GM23338 (cell line): ENCODE measurements at regions not wholly inside any gene's neighbourhood (a gene's known extent, or its start where the extent isn't known, plus 50 kb on each side); places are given as distances from the start of the nearest gene placed in this dataset.

Source experiments
- ATAC-seq: fragments of 200-7000 bp; cut with Tn5 transposase; 3 replicates; pipeline ENCODE4 v1.9.1; 2020
- DNase-seq: peaks from one replicate; pipeline ENCODE4 v3.0.0-alpha.2; 2015; ENCODE audit warnings: low spot score
- H2AFZ ChIP-seq: fragments of 200-600 bp; sonication (generic); 2 replicates; pipeline ENCODE4 v1.8.0; 2016; ENCODE audit warnings: antibody characterized with exemption, mild to moderate bottlenecking, moderate library complexity
- H3F3A ChIP-seq: fragments of 200-600 bp; sonication (generic); replicated peaks from 2 replicates; pipeline ENCODE4 v1.8.0; 2017; ENCODE audit warnings: antibody characterized with exemption, mixed run types, low read depth
- H3K27ac ChIP-seq: fragments of 200-600 bp; sonication (generic); 2 replicates; pipeline ENCODE4 v1.6.1; 2016; ENCODE audit warnings: low read depth
- H3K27me3 ChIP-seq: fragments of 200-600 bp; sonication (generic); 2 replicates; pipeline ENCODE4 v1.8.0; 2016; ENCODE audit warnings: mild to moderate bottlenecking, mixed run types, moderate library complexity; ENCODE audit not compliant: insufficient read depth
- H3K36me3 ChIP-seq: fragments of 200-600 bp; sonication (generic); 2 replicates; pipeline ENCODE4 v1.8.0; 2016; ENCODE audit warnings: mild to moderate bottlenecking; ENCODE audit not compliant: insufficient read depth
- H3K4me1 ChIP-seq: fragments of 200-600 bp; sonication (generic); 2 replicates; pipeline ENCODE4 v1.8.0; 2016; ENCODE audit warnings: mild to moderate bottlenecking, moderate library complexity; ENCODE audit not compliant: insufficient read depth
- H3K4me2 ChIP-seq: fragments of 200-600 bp; sonication (generic); 2 replicates; pipeline ENCODE4 v1.7.1; 2017; ENCODE audit warnings: mixed run types
- H3K4me3 ChIP-seq: fragments of 200-600 bp; sonication (generic); 2 replicates; pipeline ENCODE4 v1.6.1; 2016; ENCODE audit warnings: mixed run types
- H3K79me2 ChIP-seq: fragments of 200-600 bp; sonication (generic); replicated peaks from 2 replicates; pipeline ENCODE4 v1.8.0; 2017; ENCODE audit warnings: mild to moderate bottlenecking; ENCODE audit not compliant: insufficient read depth
- H3K9me2 ChIP-seq: fragments of 200-600 bp; sonication (generic); 2 replicates; pipeline ENCODE4 v1.8.0; 2017; ENCODE audit not compliant: insufficient read depth
- H4K20me1 ChIP-seq: fragments of 200-600 bp; sonication (generic); replicated peaks from 2 replicates; pipeline ENCODE4 v1.8.0; 2017; ENCODE audit warnings: mild to moderate bottlenecking; ENCODE audit not compliant: insufficient read depth
- H3K27ac Mint-ChIP-seq: 2 replicates; pipeline ENCODE4 v1.8.0; 2020; ENCODE audit warnings: inconsistent platforms, mild to moderate bottlenecking, moderate library complexity, mixed read lengths
- H3K27me3 Mint-ChIP-seq: 3 replicates; pipeline ENCODE4 v1.8.0; 2022; ENCODE audit warnings: low read depth, mild to moderate bottlenecking, moderate library complexity, mixed read lengths, inconsistent platforms; ENCODE audit not compliant: insufficient read depth, poor library complexity
- H3K36me3 Mint-ChIP-seq: 3 replicates; pipeline ENCODE4 v1.8.0; 2021; ENCODE audit warnings: low read depth, mild to moderate bottlenecking, inconsistent platforms, moderate library complexity, mixed read lengths
- H3K4me1 Mint-ChIP-seq: 3 replicates; pipeline ENCODE4 v1.8.0; 2020; ENCODE audit warnings: mild to moderate bottlenecking, inconsistent platforms, mixed read lengths
- H3K4me3 Mint-ChIP-seq: 3 replicates; pipeline ENCODE4 v1.8.0; 2021; ENCODE audit warnings: moderate library complexity, mild to moderate bottlenecking, inconsistent platforms, mixed read lengths
- H3K9me3 Mint-ChIP-seq: 3 replicates; pipeline ENCODE4 v1.8.0; 2020; ENCODE audit warnings: moderate library complexity, mild to moderate bottlenecking, inconsistent platforms, mixed read lengths
- CREB1 ChIP-seq: fragments of 250-450 bp; sonication (Bioruptor Pico); IDR thresholded peaks from 2 replicates; pipeline ENCODE4 v1.5.0; 2020; ENCODE audit warnings: low read depth, mild to moderate bottlenecking, moderate library complexity
- ETS1 ChIP-seq: IDR thresholded peaks from 2 replicates; pipeline ENCODE4 v1.6.1; 2016; ENCODE audit warnings: antibody characterized with exemption
- EZH2phosphoT487 ChIP-seq: fragments of 200-600 bp; sonication (generic); IDR thresholded peaks from one replicate; pipeline ENCODE4 v1.8.1; 2018; ENCODE audit warnings: antibody characterized with exemption; ENCODE audit not compliant: unreplicated experiment
- JUNB ChIP-seq: IDR thresholded peaks from one replicate; pipeline ENCODE4 v1.6.1; 2016; ENCODE audit warnings: antibody characterized with exemption; ENCODE audit not compliant: unreplicated experiment
- POLR2AphosphoS5 ChIP-seq: IDR thresholded peaks from 2 replicates; pipeline ENCODE4 v1.6.1; 2016; ENCODE audit warnings: antibody characterized with exemption, low read depth
- STAT1 ChIP-seq: IDR thresholded peaks from one replicate; pipeline ENCODE4 v1.6.1; 2016; ENCODE audit warnings: antibody characterized with exemption; ENCODE audit not compliant: unreplicated experiment
- ZNF114 ChIP-seq: fragments of 250-450 bp; sonication (Bioruptor Pico); IDR thresholded peaks from 2 replicates; pipeline ENCODE4 v1.5.0; 2020; ENCODE audit warnings: mild to moderate bottlenecking, moderate library complexity
- TF ChIP-seq, protein P1 (sequence below): IDR thresholded peaks from one replicate; pipeline ENCODE4 v1.6.1; 2018; ENCODE audit warnings: antibody characterized with exemption; ENCODE audit not compliant: unreplicated experiment
- TF ChIP-seq, protein P2 (sequence below), 2 experiments: fragments of 200-600 bp in 1 of 2; sonication (generic) in 1 of 2; conservative IDR thresholded peaks; 2 replicates each; pipeline versions ENCODE4 v1.5.1 to v1.6.1; 2016 to 2017; ENCODE audit warnings: antibody characterized with exemption in 2 of 2, low read depth in 2 of 2, mild to moderate bottlenecking in 2 of 2, moderate library complexity in 1 of 2

DNA sequence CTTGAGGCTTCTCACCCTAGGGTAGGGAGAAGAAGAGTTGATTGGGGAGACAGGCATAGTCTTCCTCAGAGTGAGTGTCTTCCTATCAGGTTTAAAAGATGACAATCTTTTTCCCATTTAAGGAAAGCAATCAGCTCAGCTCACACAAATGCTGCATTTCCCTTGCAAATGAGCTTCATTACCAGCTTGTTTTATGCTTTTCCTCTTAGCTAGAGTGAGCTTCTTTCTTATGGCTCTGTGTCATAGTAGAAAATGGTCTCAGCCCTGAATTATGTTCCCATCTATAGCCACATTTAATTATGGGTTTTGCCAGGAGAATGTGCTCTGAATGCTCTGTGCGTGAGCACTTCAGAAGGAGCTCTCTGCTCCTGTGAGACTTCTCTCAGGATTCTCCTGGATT lies 112.8 kb upstream of the NCK2 start (continued):
- TF ChIP-seq, protein P1, sequence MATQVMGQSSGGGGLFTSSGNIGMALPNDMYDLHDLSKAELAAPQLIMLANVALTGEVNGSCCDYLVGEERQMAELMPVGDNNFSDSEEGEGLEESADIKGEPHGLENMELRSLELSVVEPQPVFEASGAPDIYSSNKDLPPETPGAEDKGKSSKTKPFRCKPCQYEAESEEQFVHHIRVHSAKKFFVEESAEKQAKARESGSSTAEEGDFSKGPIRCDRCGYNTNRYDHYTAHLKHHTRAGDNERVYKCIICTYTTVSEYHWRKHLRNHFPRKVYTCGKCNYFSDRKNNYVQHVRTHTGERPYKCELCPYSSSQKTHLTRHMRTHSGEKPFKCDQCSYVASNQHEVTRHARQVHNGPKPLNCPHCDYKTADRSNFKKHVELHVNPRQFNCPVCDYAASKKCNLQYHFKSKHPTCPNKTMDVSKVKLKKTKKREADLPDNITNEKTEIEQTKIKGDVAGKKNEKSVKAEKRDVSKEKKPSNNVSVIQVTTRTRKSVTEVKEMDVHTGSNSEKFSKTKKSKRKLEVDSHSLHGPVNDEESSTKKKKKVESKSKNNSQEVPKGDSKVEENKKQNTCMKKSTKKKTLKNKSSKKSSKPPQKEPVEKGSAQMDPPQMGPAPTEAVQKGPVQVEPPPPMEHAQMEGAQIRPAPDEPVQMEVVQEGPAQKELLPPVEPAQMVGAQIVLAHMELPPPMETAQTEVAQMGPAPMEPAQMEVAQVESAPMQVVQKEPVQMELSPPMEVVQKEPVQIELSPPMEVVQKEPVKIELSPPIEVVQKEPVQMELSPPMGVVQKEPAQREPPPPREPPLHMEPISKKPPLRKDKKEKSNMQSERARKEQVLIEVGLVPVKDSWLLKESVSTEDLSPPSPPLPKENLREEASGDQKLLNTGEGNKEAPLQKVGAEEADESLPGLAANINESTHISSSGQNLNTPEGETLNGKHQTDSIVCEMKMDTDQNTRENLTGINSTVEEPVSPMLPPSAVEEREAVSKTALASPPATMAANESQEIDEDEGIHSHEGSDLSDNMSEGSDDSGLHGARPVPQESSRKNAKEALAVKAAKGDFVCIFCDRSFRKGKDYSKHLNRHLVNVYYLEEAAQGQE, result no peak
- TF ChIP-seq CREB1 (CRISPR knock-in tag) (no peak), POLR2AphosphoS5 (no peak), ETS1 (no peak), EZH2phosphoT487 (no peak), JUNB (no peak)
- TF ChIP-seq, protein P2, sequence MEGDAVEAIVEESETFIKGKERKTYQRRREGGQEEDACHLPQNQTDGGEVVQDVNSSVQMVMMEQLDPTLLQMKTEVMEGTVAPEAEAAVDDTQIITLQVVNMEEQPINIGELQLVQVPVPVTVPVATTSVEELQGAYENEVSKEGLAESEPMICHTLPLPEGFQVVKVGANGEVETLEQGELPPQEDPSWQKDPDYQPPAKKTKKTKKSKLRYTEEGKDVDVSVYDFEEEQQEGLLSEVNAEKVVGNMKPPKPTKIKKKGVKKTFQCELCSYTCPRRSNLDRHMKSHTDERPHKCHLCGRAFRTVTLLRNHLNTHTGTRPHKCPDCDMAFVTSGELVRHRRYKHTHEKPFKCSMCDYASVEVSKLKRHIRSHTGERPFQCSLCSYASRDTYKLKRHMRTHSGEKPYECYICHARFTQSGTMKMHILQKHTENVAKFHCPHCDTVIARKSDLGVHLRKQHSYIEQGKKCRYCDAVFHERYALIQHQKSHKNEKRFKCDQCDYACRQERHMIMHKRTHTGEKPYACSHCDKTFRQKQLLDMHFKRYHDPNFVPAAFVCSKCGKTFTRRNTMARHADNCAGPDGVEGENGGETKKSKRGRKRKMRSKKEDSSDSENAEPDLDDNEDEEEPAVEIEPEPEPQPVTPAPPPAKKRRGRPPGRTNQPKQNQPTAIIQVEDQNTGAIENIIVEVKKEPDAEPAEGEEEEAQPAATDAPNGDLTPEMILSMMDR (conservative IDR thresholded peaks at IDR 0.05; ENCODE audit: low read depth in 2 of 2), result no peak

- H3K27ac Mint-ChIP-seq, result peak overlapping the region; percentile 28; the same call in 1 of the 2 replicates
- no peak overlapping the region for H3K4me2 ChIP-seq
- DNase-seq, result no peak
- H3K27ac ChIP-seq, result no peak overlapping the region
- no peaks in the 10 kb centered on the region for H3K9me3 Mint-ChIP-seq
- H2AFZ ChIP-seq, result peak overlapping the region; percentile 38; the same call in 1 of the 2 replicates
- no peaks in the 10 kb centered on the region for H3K27me3 ChIP-seq
- H3K4me3 Mint-ChIP-seq, result no peak overlapping the region
- H3K36me3 Mint-ChIP-seq, result no peaks in the 10 kb centered on the region; the same call in 2 of the 3 replicates
- peaks cover 29% of the 10 kb centered on the region for H3K4me1 Mint-ChIP-seq
- H4K20me1 ChIP-seq, result no peaks in the 10 kb centered on the region
- no peak overlapping the region for H3K4me3 ChIP-seq
- H3K79me2 ChIP-seq, result no peaks in the 10 kb centered on the region
- peaks cover 9% of the 10 kb centered on the region; the same call in 1 of the 2 replicates for H3K9me2 ChIP-seq
- ATAC-seq, result no peak; the same call in 1 of the 3 replicates
- TF ChIP-seq ZNF114 (no peak), CREB1 (CRISPR knock-in tag) (no peak), STAT1 (no peak), JUNB (no peak)
- peaks cover 28% of the 10 kb centered on the region for H3K4me1 ChIP-seq
- H3F3A ChIP-seq, result no peaks in the 10 kb centered on the region
- H3K36me3 ChIP-seq, result no peaks in the 10 kb centered on the region
- H3K27me3 Mint-ChIP-seq, result no peaks in the 10 kb centered on the region
Measured at GRCh38 chr2:105631011-105631410, 113.7 kb upstream of the NCK2 start.
